Neural cell (in vitro differentiated cells): ENCODE measurements at regions not wholly inside any gene's neighbourhood (a gene's known extent, or its start where the extent isn't known, plus 50 kb on each side); places are given as distances from the start of the nearest gene placed in this dataset.

Source experiments
- H2AFZ ChIP-seq: fragments of 200-600, 300-800 bp; sonication (generic), shearing (Covaris generic); 2 replicates; pipeline ENCODE4 v1.6.0; 2014; ENCODE audit warnings: low read depth, mild to moderate bottlenecking, antibody characterized with exemption, low read length, moderate library complexity
- H3F3A ChIP-seq: fragments of 200-600 bp; shearing (Covaris generic); 2 replicates; pipeline ENCODE4 v1.6.1; 2016; ENCODE audit warnings: mild to moderate bottlenecking, moderate library complexity, mixed read lengths, antibody characterized with exemption, low read length; ENCODE audit not compliant: insufficient read depth, poor library complexity, severe bottlenecking
- H3K27ac ChIP-seq: fragments of 200-600, 300-800 bp; sonication (generic), shearing (Covaris generic); 2 replicates; pipeline ENCODE4 v1.5.1; 2014; ENCODE audit warnings: mild to moderate bottlenecking, low read length, moderate library complexity
- H3K27me3 ChIP-seq: fragments of 300-800, 200-600 bp; sonication (generic), shearing (Covaris generic); 2 replicates; pipeline ENCODE4 v1.6.0; 2014; ENCODE audit warnings: mild to moderate bottlenecking, low read depth, low read length, moderate library complexity; ENCODE audit not compliant: insufficient read depth
- H3K36me3 ChIP-seq: fragments of 300-800, 200-600 bp; sonication (generic), shearing (Covaris generic); 2 replicates; pipeline ENCODE4 v1.5.1; 2014; ENCODE audit warnings: mild to moderate bottlenecking, antibody characterized with exemption, low read length, moderate library complexity; ENCODE audit not compliant: insufficient read depth
- H3K4me2 ChIP-seq: fragments of 300-800, 200-600 bp; sonication (generic), shearing (Covaris generic); 2 replicates; pipeline ENCODE4 v1.6.0; 2014; ENCODE audit warnings: mild to moderate bottlenecking, low read length
- H3K4me3 ChIP-seq: fragments of 300-800, 200-600 bp; sonication (generic), shearing (Covaris generic); 2 replicates; pipeline ENCODE4 v1.5.1; 2014; ENCODE audit warnings: mild to moderate bottlenecking, low read length, moderate library complexity
- H3K79me2 ChIP-seq: fragments of 200-600 bp; shearing (Covaris generic); replicated peaks from 2 replicates; pipeline ENCODE4 v1.6.0; 2014; ENCODE audit warnings: mild to moderate bottlenecking, low read length, moderate library complexity; ENCODE audit not compliant: insufficient read depth
- H3K9ac ChIP-seq: fragments of 300-800, 200-600 bp; sonication (generic), shearing (Covaris generic); 2 replicates; pipeline ENCODE4 v1.6.1; 2016; ENCODE audit warnings: mild to moderate bottlenecking, low read length, mixed read lengths
- H3K9me2 ChIP-seq: fragments of 200-600 bp; shearing (Covaris generic); 2 replicates; pipeline ENCODE4 v1.6.1; 2016; ENCODE audit warnings: mild to moderate bottlenecking, low read length, mixed read lengths; ENCODE audit not compliant: insufficient read depth
- H3K9me3 ChIP-seq: fragments of 200-600, 300-800 bp; sonication (generic), shearing (Covaris generic); 2 replicates; pipeline ENCODE4 v1.6.1; 2016; ENCODE audit warnings: mild to moderate bottlenecking, mixed run types, low read length, moderate library complexity, mixed read lengths
- H4K20me1 ChIP-seq: fragments of 200-600 bp; shearing (Covaris generic); 2 replicates; pipeline ENCODE4 v1.6.1; 2016; ENCODE audit warnings: mild to moderate bottlenecking, mixed run types; ENCODE audit not compliant: insufficient read depth
- EP300 ChIP-seq: fragments of 450-650 bp; conservative IDR thresholded peaks from 2 replicates; pipeline ENCODE4 v1.6.1; 2014; ENCODE audit warnings: antibody characterized with exemption, mild to moderate bottlenecking, moderate library complexity; ENCODE audit not compliant: poor library complexity, severe bottlenecking
- EZH2 ChIP-seq: fragments of 200-600, 300-800 bp; shearing (Covaris generic), sonication (generic); IDR thresholded peaks from 2 replicates; pipeline ENCODE4 v1.6.1; 2014; ENCODE audit warnings: antibody characterized with exemption, low read length, borderline replicate concordance, mild to moderate bottlenecking; ENCODE audit not compliant: insufficient read depth, poor library complexity, severe bottlenecking
- MXI1 ChIP-seq: fragments of 450-650 bp; conservative IDR thresholded peaks from 2 replicates; pipeline ENCODE4 v1.6.1; 2014; ENCODE audit warnings: antibody characterized with exemption, mild to moderate bottlenecking; ENCODE audit not compliant: poor library complexity, severe bottlenecking
- POLR2AphosphoS5 ChIP-seq: IDR thresholded peaks from 2 replicates; pipeline ENCODE4 v1.6.1; 2012
- RAD21 ChIP-seq: fragments of 450-650 bp; conservative IDR thresholded peaks from 2 replicates; pipeline ENCODE4 v1.6.1; 2014; ENCODE audit warnings: antibody characterized with exemption, mild to moderate bottlenecking, moderate library complexity
- SMC3 ChIP-seq: fragments of 450-650 bp; conservative IDR thresholded peaks from 2 replicates; pipeline ENCODE4 v1.6.1; 2014; ENCODE audit warnings: antibody characterized with exemption, mild to moderate bottlenecking, moderate library complexity; ENCODE audit not compliant: poor library complexity
- TAF1 ChIP-seq: IDR thresholded peaks from 2 replicates; pipeline ENCODE4 v1.6.1; 2012; ENCODE audit warnings: low read depth
- TF ChIP-seq, protein P1 (sequence below): fragments of 450-650 bp; IDR thresholded peaks from 2 replicates; pipeline ENCODE4 v1.5.1; 2014; ENCODE audit warnings: antibody characterized with exemption, mild to moderate bottlenecking, moderate library complexity; ENCODE audit not compliant: poor library complexity, severe bottlenecking
- TF ChIP-seq, protein P2 (sequence below): IDR thresholded peaks from 2 replicates; pipeline ENCODE4 v1.6.1; 2012; ENCODE audit warnings: borderline replicate concordance

DNA sequence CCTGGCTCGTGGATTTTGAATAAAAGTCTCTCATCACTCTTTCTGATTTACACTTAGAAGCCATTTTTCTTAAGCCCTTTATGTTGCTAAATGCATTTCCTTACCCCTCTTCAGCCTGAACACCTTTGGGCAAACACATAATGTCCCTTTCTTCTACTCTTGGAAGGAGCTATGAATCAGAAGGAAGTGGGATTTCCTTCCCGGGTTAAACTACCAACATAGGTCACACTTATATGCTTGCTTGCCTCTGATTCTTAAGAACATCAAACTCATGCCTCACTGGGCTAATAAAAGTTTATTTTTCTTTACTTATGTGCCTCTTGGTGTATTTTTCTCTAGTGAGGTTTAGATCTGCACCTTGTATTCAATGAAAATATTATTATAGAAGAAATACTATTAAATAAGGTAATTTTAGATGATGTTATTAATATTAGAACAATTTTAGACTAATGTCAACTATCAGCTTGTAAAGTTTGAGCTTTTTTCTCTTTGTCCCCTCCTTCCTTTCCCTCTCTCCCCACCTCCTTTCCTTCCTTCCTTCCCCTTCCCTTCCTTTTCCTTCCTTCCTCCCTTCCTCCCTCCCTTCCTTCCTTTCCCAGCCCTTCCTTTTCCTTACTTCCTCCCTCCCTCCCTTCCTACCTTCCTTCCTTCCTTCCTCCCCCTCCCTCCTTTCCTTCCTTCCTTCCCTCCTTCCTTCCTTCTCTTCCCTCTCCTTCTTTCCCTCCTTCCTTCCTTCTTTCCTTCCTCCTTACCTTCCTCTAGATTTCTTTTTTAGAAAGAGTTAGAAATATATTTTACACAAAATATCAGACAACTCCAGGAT lies 66.5 kb upstream of the KCNJ6 start:
- Histone ChIP-seq H4K20me1 (no peaks in the 10 kb centered on the region), H3K27ac (no peak overlapping the region), H3K4me3 (no peak overlapping the region), H3K9me3 (no peaks in the 10 kb centered on the region), H3K27me3 (no peaks in the 10 kb centered on the region), H2AFZ (no peak overlapping the region), H3K9me2 (no peaks in the 10 kb centered on the region), H3K9ac (no peak overlapping the region), H3K36me3 (no peaks in the 10 kb centered on the region), H3K79me2 (no peaks in the 10 kb centered on the region), H3F3A (no peaks in the 10 kb centered on the region), H3K4me2 (no peak overlapping the region)
- TF ChIP-seq, protein P1, sequence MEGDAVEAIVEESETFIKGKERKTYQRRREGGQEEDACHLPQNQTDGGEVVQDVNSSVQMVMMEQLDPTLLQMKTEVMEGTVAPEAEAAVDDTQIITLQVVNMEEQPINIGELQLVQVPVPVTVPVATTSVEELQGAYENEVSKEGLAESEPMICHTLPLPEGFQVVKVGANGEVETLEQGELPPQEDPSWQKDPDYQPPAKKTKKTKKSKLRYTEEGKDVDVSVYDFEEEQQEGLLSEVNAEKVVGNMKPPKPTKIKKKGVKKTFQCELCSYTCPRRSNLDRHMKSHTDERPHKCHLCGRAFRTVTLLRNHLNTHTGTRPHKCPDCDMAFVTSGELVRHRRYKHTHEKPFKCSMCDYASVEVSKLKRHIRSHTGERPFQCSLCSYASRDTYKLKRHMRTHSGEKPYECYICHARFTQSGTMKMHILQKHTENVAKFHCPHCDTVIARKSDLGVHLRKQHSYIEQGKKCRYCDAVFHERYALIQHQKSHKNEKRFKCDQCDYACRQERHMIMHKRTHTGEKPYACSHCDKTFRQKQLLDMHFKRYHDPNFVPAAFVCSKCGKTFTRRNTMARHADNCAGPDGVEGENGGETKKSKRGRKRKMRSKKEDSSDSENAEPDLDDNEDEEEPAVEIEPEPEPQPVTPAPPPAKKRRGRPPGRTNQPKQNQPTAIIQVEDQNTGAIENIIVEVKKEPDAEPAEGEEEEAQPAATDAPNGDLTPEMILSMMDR, result no peak
- TF ChIP-seq RAD21, result no peak

DNA sequence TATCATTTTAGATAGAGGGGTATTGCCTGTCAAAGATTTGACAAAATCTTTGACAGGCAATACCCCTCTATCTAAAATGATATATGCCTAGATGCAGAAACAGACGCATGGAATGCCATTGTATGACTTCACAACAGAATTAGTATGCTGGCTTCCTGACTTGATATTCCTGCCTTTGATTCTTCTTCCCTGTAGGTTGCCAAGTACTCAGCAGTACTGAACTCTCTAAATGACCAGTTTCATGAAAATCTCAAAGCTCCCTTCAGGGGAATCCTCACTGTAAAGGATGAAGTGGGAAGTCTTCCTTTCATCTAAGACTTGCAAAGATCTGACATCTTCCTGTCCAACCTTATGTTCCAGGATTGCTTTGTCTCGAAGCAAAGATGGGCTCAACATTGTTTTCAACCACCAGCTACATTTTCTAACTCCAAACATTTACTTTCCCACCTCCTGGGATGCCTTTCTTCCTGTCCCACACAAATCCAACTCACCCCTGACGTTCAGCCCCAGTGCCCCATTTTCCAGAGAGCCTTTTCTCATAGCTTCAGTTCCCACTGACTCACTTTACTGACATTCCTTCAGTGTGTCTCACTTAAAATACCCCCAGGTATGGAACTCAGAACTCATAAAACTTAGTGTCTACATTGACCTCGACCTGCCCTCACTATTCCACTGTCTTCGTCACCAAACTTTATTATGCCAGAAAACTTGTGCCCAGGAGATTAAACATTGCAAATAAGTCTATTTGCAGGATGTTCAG lies 67.3 kb upstream of the KCNJ6 start:
- H3K27ac ChIP-seq, result no peak overlapping the region
- TF ChIP-seq EP300, result no peak
- TF ChIP-seq RAD21, result no peak
- TF ChIP-seq, protein P2, sequence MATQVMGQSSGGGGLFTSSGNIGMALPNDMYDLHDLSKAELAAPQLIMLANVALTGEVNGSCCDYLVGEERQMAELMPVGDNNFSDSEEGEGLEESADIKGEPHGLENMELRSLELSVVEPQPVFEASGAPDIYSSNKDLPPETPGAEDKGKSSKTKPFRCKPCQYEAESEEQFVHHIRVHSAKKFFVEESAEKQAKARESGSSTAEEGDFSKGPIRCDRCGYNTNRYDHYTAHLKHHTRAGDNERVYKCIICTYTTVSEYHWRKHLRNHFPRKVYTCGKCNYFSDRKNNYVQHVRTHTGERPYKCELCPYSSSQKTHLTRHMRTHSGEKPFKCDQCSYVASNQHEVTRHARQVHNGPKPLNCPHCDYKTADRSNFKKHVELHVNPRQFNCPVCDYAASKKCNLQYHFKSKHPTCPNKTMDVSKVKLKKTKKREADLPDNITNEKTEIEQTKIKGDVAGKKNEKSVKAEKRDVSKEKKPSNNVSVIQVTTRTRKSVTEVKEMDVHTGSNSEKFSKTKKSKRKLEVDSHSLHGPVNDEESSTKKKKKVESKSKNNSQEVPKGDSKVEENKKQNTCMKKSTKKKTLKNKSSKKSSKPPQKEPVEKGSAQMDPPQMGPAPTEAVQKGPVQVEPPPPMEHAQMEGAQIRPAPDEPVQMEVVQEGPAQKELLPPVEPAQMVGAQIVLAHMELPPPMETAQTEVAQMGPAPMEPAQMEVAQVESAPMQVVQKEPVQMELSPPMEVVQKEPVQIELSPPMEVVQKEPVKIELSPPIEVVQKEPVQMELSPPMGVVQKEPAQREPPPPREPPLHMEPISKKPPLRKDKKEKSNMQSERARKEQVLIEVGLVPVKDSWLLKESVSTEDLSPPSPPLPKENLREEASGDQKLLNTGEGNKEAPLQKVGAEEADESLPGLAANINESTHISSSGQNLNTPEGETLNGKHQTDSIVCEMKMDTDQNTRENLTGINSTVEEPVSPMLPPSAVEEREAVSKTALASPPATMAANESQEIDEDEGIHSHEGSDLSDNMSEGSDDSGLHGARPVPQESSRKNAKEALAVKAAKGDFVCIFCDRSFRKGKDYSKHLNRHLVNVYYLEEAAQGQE, result no peak
- no peak for TF ChIP-seq SMC3
- TF ChIP-seq TAF1, result no peak
- no peak for TF ChIP-seq MXI1
- TF ChIP-seq POLR2AphosphoS5, result no peak
- TF ChIP-seq, protein P1, result no peak
- TF ChIP-seq EZH2, result no peak
- no peaks in the 10 kb centered on the region for H3K9me3 ChIP-seq
- no peaks in the 10 kb centered on the region for H3K36me3 ChIP-seq
- H3K9me2 ChIP-seq, result no peaks in the 10 kb centered on the region
- no peaks in the 10 kb centered on the region for H3K27me3 ChIP-seq
- no peak overlapping the region for H3K4me2 ChIP-seq
- H3F3A ChIP-seq, result no peaks in the 10 kb centered on the region
- no peak overlapping the region for H3K4me3 ChIP-seq
- no peak overlapping the region for H3K9ac ChIP-seq
- H4K20me1 ChIP-seq, result no peaks in the 10 kb centered on the region
- H2AFZ ChIP-seq, result no peak overlapping the region
- no peaks in the 10 kb centered on the region for H3K79me2 ChIP-seq
